A673 (cell line): ENCODE measurements at regions not wholly inside any gene's neighbourhood (a gene's known extent, or its start where the extent isn't known, plus 50 kb on each side); places are given as distances from the start of the nearest gene placed in this dataset.

Experiments used
- EZH2 ChIP-seq: fragments of 200-600 bp; sonication (generic); IDR thresholded peaks from 2 replicates; pipeline ENCODE4 v1.6.1; 2017; ENCODE audit warnings: borderline replicate concordance, low read depth, mild to moderate bottlenecking, mixed read lengths, antibody characterized with exemption, low read length; ENCODE audit not compliant: poor library complexity, severe bottlenecking
- TF ChIP-seq, protein P1 (sequence below): fragments of 300-800, 200-600 bp; sonication (generic); conservative IDR thresholded peaks from 2 replicates; pipeline ENCODE4 v1.5.1; 2017; ENCODE audit warnings: low read depth, mild to moderate bottlenecking, antibody characterized with exemption, low read length, moderate library complexity, mixed read lengths

DNA sequence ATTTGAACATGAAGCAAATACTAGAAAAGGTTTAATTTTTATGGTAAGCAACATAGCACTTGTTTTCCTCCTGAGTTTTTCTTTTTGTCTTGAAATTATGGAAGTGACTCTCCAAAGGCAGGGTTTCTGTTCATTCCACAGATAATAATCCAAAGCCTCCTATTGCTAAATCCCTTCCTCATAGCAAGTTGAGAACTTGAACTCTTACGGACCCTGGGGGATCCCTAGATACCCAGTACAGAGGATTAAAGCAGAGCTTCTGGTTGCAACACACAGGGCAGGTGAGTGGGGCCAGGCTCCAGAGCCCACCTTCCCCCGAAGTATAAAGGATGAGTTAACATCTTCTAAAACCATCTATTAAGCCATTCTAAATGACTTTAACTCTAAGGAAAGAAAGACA is 294.1 kb downstream of the RMST start:
- TF ChIP-seq, protein P1, sequence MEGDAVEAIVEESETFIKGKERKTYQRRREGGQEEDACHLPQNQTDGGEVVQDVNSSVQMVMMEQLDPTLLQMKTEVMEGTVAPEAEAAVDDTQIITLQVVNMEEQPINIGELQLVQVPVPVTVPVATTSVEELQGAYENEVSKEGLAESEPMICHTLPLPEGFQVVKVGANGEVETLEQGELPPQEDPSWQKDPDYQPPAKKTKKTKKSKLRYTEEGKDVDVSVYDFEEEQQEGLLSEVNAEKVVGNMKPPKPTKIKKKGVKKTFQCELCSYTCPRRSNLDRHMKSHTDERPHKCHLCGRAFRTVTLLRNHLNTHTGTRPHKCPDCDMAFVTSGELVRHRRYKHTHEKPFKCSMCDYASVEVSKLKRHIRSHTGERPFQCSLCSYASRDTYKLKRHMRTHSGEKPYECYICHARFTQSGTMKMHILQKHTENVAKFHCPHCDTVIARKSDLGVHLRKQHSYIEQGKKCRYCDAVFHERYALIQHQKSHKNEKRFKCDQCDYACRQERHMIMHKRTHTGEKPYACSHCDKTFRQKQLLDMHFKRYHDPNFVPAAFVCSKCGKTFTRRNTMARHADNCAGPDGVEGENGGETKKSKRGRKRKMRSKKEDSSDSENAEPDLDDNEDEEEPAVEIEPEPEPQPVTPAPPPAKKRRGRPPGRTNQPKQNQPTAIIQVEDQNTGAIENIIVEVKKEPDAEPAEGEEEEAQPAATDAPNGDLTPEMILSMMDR: no peak
- TF ChIP-seq EZH2: no peak
